ENCODE measurements at regions not wholly inside any gene's neighbourhood (a gene's known extent, or its start where the extent isn't known, plus 50 kb on each side); places are given as distances from the start of the nearest gene placed in this dataset.

DNA sequence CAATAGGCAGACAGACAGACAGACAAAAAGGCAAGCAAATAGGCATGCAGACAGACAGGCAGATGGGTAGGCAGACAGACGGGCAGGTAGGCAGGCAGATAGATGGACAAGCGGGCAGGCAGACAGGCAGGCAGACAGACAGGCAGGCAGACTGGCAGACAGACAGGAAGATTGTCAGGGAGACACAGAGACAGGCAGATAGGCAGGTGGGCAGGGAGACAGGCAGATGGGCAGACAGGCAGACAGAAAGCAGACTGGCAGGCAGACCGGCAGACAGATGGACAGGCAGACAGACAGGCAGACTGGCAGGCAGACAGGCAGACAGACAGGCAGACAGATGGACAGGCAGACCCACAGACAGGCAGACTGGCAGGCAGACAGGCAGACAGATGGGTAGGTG is 70.3 kb upstream of the MYL10 start:
- TF ChIP-seq POLR2A (IDR thresholded peaks at IDR 0.05; ENCODE audit: low read length) (no peak), GATA1 (IDR thresholded peaks at IDR 0.05; ENCODE audit: low read depth, low read length) (no peak)
- DNase-seq: no peak

DNA sequence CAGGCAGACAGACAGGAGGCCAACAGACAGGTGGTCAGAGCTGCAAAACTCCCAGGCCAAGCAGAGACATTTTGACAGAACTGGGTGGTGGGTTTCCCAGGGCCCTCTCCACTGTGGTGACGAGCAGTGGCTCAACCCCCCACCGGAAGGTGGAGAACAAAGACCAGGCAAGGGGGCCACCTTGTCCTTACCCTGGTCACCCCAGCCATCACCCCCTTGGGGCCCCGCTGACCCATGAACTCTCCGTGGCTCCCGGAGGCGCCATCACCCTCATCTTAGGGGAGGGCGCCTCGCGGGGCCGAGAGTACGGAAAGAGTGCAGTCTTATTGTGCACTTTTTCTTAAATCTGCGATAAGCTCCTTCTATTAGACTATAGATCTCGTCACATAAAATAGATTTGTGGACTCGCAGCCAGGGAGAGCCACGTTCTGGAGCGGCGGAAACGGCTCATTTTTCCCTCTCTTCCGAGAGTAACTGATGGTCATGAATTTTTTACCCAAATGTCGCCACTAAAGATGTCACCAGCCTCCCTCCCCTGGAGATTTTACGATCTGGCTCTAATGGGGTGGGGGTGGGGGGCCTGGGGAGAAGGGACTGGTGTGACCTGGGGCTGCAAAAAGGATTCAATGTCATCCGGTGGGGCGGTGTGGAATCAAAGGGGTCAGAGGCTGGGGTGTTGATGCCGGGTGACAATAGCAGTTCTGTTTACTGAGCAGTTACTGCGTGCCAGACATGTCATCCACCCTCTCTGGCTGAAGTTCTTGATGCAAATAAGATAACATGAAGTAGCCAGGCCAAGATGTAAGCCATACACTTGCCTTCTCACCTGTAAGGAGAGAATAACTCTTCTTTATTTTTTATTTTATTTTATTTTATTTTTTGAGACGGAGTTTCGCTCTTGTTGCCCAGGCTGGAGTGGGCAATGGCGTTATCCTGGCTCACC is 71.1 kb upstream of the MYL10 start:
- DNase-seq: no peak
- TF ChIP-seq POLR2A (IDR thresholded peaks at IDR 0.05; ENCODE audit: low read length): no peak
- no peak for TF ChIP-seq GATA1 (IDR thresholded peaks at IDR 0.05; ENCODE audit: low read depth, low read length)

DNA sequence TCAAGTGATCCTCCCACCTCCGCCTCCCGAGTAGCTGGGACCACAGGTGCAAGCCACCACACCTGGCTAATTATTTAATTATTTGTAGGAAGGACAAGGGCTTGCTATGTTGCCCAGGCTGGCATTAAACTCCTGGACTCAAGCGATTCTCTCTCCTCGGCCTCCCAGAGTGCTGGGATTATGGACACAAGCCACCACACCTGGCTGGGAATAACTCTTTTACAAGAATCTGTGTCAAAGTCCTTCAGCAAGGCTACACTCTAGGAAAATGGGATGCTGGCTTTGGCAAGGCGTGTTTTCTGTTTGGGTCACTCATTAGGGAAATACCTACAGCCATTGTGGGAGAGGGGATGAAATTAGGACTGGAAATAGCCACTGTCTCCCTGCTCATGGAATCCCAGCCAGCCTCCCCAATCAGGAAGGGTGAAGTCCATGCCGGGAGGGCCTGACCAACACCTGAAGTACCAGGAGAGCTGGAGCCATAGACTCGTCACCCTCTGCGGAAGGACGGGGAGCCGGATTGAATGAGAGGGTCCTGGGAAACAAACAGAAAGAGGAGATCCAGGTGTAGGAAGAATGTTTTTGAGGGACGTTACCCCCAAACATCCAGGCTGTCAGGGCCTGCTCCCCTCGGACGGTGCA is 72.2 kb upstream of the MYL10 start:
- no peak for DNase-seq
- TF ChIP-seq POLR2A (IDR thresholded peaks at IDR 0.05; ENCODE audit: low read length) (no peak), GATA1 (IDR thresholded peaks at IDR 0.05; ENCODE audit: low read depth, low read length) (no peak)

DNA sequence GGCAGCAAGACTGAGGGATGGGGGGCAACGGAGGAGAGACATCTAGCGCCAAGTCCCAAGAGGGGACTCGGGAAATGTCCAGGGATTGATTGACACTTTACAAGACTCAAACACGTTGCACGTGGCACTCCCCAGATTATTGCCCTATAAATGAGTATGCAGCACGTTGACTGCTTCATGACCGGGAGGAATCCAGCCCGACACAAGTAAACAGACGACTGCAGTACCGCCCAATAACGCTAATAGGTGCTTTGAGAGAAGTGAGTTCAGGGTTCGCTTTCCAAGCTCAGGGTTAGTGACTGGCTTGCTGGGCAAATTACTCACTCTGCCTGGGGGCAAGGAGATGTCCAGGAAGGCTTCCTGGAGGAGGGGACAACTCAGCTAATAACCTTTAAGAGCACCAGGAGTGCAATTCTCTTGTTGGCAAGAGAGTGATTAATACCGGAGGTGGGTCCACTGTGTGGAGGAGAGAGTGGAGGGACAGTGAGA is 73.3 kb upstream of the MYL10 start:
- TF ChIP-seq POLR2A (IDR thresholded peaks at IDR 0.05; ENCODE audit: low read length) (no peak), GATA1 (IDR thresholded peaks at IDR 0.05; ENCODE audit: low read depth, low read length) (no peak)

DNA sequence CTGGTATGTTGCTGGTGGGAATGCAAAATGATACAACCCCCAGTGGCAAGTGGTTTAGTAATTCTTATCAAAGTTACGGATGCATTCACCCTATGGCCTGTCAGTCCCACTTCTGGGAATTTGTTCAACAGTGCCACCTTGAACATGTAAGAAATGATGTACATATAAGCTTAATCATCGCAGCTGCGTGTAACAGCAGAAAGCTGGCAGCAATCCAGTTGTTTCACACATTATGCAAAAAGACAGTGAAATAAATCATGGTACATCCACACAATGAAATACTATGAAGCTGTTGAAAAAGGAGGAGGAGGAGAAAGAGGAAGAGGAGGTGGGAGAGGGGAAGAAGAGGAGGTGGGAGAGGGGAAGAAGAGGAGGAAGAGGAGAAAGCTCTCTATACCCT is 76.2 kb upstream of the MYL10 start:
- TF ChIP-seq GATA1 (IDR thresholded peaks at IDR 0.05; ENCODE audit: low read depth, low read length) (no peak), POLR2A (IDR thresholded peaks at IDR 0.05; ENCODE audit: low read length) (no peak)
- DNase-seq: no peak

More for the DNA sequence above, 73.3 kb upstream of the MYL10 start:
- DNase-seq: no peak

DNA sequence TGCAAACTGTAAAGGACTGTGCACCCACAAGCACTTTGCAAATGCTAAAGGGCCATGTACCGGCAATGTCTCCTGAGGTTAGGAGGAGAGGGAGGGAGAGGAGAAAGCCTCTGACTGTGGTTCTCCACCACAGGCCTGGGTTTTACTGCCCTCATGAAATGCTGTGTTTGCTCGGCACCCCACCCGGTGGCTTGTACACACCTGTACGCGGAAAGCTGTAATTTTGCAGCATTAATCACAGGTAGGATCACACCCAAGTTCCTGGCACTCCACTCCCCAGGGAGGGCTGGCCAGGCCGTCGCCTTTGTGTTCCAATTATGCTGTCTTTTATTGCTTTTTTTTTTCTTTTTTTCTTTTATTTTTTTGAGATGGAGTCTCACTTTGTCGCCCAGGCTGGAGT is 78.5 kb upstream of the MYL10 start:
- no peak for DNase-seq
- no peak for TF ChIP-seq POLR2A (IDR thresholded peaks at IDR 0.05; ENCODE audit: low read length)
- no peak for TF ChIP-seq GATA1 (IDR thresholded peaks at IDR 0.05; ENCODE audit: low read depth, low read length)

DNA sequence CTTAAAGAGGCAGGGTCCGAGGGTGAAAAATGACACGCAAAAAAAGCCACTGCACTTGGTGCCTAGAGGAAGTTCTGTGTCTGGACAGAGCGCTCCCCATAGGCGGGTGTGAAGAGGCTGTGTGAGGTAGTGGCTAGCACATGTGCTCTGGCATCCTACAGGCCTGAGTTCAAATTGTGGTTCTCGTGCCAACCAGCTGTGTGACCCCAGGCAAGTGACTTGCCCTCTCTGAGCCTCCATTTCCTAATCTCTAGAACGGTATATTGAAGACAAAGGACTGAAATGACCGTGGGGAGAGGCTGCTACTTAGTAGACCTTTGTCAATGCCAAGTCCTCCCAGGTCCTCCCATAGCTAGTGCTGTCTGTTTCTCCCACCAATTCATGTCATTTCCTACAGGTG is 79.1 kb upstream of the MYL10 start:
- TF ChIP-seq GATA1 (IDR thresholded peaks at IDR 0.05; ENCODE audit: low read depth, low read length) (no peak), POLR2A (IDR thresholded peaks at IDR 0.05; ENCODE audit: low read length) (no peak)
- DNase-seq: no peak

DNA sequence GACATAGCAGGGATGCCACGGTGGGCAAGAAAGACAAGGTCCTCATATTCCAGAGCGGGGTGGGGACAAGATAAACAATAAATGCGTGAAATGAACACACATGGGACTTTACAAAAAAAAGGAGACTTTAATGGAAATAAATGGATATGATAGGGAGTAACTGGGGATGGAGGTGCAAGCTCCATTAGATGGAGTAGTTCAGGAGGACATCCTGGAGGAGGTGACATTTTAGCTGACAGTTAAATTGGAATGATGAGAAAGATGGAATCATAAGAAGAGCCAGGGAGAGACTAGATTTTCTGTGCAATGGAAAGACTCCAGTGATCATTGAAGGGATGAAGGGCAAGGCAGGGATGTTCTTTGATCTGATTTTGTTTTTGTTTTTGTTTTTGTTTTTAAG is 83.6 kb upstream of the MYL10 start:
- TF ChIP-seq POLR2A (IDR thresholded peaks at IDR 0.05; ENCODE audit: low read length): no peak
- TF ChIP-seq GATA1 (IDR thresholded peaks at IDR 0.05; ENCODE audit: low read depth, low read length): no peak
- DNase-seq: no peak

DNA sequence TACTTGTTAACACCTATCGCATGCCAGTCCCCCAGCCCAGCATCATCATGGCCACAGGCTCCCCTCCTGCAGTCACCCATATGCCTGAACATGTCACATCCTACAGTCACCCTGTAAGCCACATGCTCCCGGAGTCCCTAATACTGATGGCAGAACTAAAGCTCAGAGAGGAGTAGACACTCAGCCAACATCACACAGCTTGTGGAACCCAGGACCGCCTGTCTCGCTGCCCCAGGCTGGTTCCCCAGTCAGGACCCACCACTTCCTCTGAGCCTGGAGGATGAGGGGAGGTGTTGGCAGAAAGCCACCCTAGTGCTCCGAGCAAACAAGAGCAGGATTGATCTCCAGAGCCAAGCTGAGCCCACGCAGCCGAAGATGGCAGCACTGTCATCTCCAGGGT is 85.0 kb upstream of the MYL10 start:
- no peak for DNase-seq
- TF ChIP-seq POLR2A (IDR thresholded peaks at IDR 0.05; ENCODE audit: low read length): no peak
- no peak for TF ChIP-seq GATA1 (IDR thresholded peaks at IDR 0.05; ENCODE audit: low read depth, low read length)

DNA sequence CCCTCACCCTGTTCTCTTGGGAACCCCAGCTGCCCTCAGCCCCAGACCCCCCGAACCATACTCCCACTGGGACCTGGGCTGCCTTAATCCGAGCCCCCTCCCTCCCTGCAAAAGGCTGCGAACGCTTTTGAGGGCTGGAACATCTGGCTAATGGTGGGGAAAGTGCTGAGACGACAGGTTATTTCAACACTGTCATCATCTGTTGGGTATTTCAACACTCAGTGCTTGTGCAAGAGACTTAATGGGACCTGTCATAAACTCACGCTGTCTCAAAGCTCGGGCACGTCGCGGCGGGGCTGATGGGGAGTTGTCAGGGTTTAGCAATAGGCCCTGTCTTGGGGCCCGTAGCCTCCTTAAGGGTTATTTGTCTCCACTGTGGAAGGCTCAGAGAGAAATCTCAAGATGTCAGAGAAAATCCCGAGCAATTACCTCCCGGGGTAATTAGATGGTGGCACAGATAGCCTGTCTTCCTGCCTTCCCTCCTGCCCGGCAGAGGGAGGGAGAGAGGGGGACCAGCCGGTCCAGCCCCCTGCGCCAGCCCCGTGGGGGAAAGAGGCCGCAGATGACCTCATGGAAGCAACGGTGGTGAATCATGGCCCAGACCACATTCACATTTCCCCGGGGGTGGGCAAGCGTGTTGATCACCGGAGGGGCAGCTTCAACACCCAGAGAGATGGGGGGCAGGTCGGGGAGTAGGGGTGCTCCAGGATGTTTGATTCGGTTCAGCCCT is 88.7 kb upstream of the MYL10 start:
- TF ChIP-seq POLR2A (IDR thresholded peaks at IDR 0.05; ENCODE audit: low read length) (no peak), GATA1 (IDR thresholded peaks at IDR 0.05; ENCODE audit: low read depth, low read length) (no peak)
- DNase-seq: peak in 1 of 2 experiments; percentile 5

DNA sequence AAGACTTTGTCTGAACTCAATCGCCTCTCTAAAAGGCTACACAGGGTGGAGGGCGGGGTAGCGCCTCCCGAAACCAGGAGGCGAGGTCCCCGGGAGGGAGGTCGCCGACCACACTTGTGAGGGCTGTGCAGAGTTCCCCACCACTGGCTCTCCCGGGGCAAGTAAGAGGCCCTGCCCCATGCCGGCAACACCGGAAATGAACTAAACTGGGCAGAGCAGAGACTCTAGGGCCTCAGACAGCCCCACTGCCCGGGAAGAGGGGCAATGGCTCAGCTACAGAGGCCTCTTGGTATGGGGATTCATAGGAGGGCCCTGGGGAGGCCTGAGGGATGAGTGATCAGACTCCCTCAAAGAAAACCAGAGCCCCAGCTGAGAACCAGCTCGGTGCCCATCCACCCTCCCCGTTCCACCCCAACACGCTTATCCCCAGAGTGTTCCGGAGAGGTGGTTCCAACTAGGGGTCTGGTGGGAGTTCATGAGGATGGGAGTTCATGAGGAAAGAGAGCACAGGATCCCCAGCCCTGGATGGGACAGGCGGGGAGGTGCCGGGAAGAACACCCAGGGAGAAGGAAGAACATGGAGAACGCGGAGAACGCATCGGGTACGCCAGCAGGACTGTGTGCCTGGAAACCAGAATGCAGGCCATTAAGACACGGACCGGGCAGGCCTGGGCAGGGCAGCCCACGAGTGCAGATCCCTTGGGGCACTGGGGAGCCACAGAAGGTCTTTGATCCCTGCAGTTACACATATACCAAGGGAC is 89.4 kb upstream of the MYL10 start:
- TF ChIP-seq GATA1 (IDR thresholded peaks at IDR 0.05; ENCODE audit: low read depth, low read length) (no peak), POLR2A (IDR thresholded peaks at IDR 0.05; ENCODE audit: low read length) (no peak)
- no peak for DNase-seq

DNA sequence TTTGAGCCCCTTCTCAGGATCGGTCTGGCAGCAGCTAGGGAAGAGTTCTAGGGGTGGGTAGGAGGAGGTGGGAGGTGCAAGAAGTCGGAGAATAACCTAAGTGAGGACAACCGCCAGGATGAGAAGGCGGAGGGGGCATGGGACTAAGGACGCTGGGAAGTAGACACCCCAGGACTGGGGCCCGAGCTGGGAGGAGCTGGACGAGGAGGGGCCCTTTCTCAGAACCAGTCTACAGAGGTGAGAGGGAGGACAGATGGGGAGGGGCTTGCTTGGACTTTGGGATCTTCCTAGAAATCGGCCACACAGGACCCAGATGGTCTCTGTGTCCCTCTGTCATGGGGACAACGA is 90.0 kb upstream of the MYL10 start:
- no peak for TF ChIP-seq POLR2A (IDR thresholded peaks at IDR 0.05; ENCODE audit: low read length)
- TF ChIP-seq GATA1 (IDR thresholded peaks at IDR 0.05; ENCODE audit: low read depth, low read length): no peak
- DNase-seq: no peak

DNA sequence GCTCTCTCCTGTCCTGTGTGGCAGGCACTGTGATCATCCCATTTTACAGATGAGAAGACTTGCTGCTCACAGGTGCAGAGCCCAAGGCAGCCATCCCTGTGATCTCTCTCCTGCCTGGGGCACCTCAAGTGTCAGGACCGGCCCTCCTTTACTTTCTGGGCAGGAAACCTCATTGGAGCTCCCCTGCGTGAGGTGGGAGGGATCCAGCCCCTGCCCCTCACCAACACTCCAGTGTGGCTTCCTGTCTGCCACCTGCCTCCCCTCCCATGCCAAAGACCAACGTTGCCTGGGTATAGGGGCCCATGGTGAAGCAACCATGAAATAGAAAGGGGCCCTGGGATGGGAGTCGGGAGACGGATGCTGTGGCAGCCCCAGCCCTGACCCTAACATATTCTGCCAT is 91.2 kb upstream of the MYL10 start:
- no peak for TF ChIP-seq GATA1 (IDR thresholded peaks at IDR 0.05; ENCODE audit: low read depth, low read length)
- no peak for TF ChIP-seq POLR2A (IDR thresholded peaks at IDR 0.05; ENCODE audit: low read length)
- DNase-seq: no peak
